Bronchial epithelial cell (primary cell): ENCODE measurements at regions not wholly inside any gene's neighbourhood (a gene's known extent, or its start where the extent isn't known, plus 50 kb on each side); places are given as distances from the start of the nearest gene placed in this dataset.

Experiments used
- DNase-seq: peaks from one replicate; pipeline ENCODE4 v3.0.0-alpha.2; 2010; ENCODE audit warnings: low read depth
- FAIRE-seq: peaks from 2 replicates; lab custom pipeline; 2011; peaks lifted over from hg19 to GRCh38; lab: Jason Lieb, UNC
- H3K27me3 ChIP-seq: 2 replicates; pipeline ENCODE4 v1.5.1; 2011; ENCODE audit warnings: low read length; ENCODE audit not compliant: control insufficient read depth, insufficient read depth
- H3K36me3 ChIP-seq: 2 replicates; pipeline ENCODE4 v1.5.1; 2011; ENCODE audit warnings: low read length; ENCODE audit not compliant: control insufficient read depth, insufficient read depth
- H3K4me3 ChIP-seq: 2 replicates; pipeline ENCODE4 v1.5.1; 2011; ENCODE audit warnings: mild to moderate bottlenecking, low read depth, low read length, control low read depth
- CTCF ChIP-seq: IDR thresholded peaks from 2 replicates; pipeline ENCODE4 v1.5.1; 2011; ENCODE audit warnings: mild to moderate bottlenecking, moderate library complexity, low read length, control low read depth, inconsistent platforms; ENCODE audit not compliant: insufficient read depth, severe bottlenecking

- DNase-seq (no peak), FAIRE-seq (no peak)
- Histone ChIP-seq H3K36me3 (no peaks in the 10 kb centered on the region), H3K4me3 (no peak overlapping the region), H3K27me3 (peaks cover 2% of the 10 kb centered on the region)
- no peak for TF ChIP-seq CTCF
Observed at GRCh38 chr6:63394656-63395308, 75.0 kb upstream of the LGSN start.

GRCh38 chr6:63395381-63395780 lies 75.6 kb upstream of the LGSN start:
- H3K4me3 ChIP-seq: no peak overlapping the region
- no peaks in the 10 kb centered on the region for H3K36me3 ChIP-seq
- no peak for FAIRE-seq
- TF ChIP-seq CTCF: no peak
- peaks cover 2% of the 10 kb centered on the region for H3K27me3 ChIP-seq
- no peak for DNase-seq

- FAIRE-seq (no peak), DNase-seq (peak; percentile 40)
- H3K27me3 ChIP-seq: no peaks in the 10 kb centered on the region
- no peaks in the 10 kb centered on the region for H3K36me3 ChIP-seq
- no peak overlapping the region for H3K4me3 ChIP-seq
- no peak for TF ChIP-seq CTCF
Observed at GRCh38 chr6:63403725-63404124, 83.9 kb upstream of the LGSN start.

- Histone ChIP-seq H3K36me3 (no peaks in the 10 kb centered on the region), H3K4me3 (no peak overlapping the region), H3K27me3 (no peaks in the 10 kb centered on the region)
- FAIRE-seq (no peak), DNase-seq (no peak)
- TF ChIP-seq CTCF: no peak
Observed at GRCh38 chr6:63410435-63411426, 90.9 kb upstream of the LGSN start.

- Histone ChIP-seq H3K27me3 (no peaks in the 10 kb centered on the region), H3K36me3 (no peaks in the 10 kb centered on the region), H3K4me3 (no peak overlapping the region)
- TF ChIP-seq CTCF: no peak
- FAIRE-seq (no peak), DNase-seq (no peak)
Observed at GRCh38 chr6:63415286-63415685, 95.5 kb upstream of the LGSN start.
